ENCODE measurements at regions not wholly inside any gene's neighbourhood (a gene's known extent, or its start where the extent isn't known, plus 50 kb on each side); places are given as distances from the start of the nearest gene placed in this dataset.

- no peak for DNase-seq (ENCODE audit: extremely low read depth in 1 of 2, low read depth in 1 of 2)
Observed at GRCh38 chr9:126556560-126557250, 57.0 kb upstream of the LMX1B start.

- peak; percentile 18 to 20 for DNase-seq (ENCODE audit: extremely low read depth in 1 of 2, low read depth in 1 of 2)
Observed at GRCh38 chr9:126558051-126558665, 55.6 kb upstream of the LMX1B start.

GRCh38 chr9:126559296-126559695, 54.4 kb upstream of the LMX1B start:
- DNase-seq (ENCODE audit: extremely low read depth in 1 of 2, low read depth in 1 of 2), result no peak

GRCh38 chr9:126561582-126561981, 52.1 kb upstream of the LMX1B start:
- no peak for DNase-seq (ENCODE audit: extremely low read depth in 1 of 2, low read depth in 1 of 2)

GRCh38 chr9:126563556-126563955, 50.2 kb upstream of the LMX1B start:
- no peak for DNase-seq (ENCODE audit: extremely low read depth in 1 of 2, low read depth in 1 of 2)

Measured in stimulated activated CD8-positive, alpha-beta memory T cell treated with anti-CD3 and anti-CD28 coated beads, Interleukin-7, amount 100 ng/mL, for 48 hours (primary cell).